IPS DF 6.9 (cell line): ENCODE measurements at regions not wholly inside any gene's neighbourhood (a gene's known extent, or its start where the extent isn't known, plus 50 kb on each side); places are given as distances from the start of the nearest gene placed in this dataset.

ENCODE experiments used
- DNase-seq: peaks from one replicate; pipeline ENCODE4 v3.0.0-alpha.2; 2013; ENCODE audit warnings: low read depth, low spot score
- H3K27ac ChIP-seq: one replicate; pipeline ENCODE4 v1.5.1; 2013; ENCODE audit warnings: low read length, control low read depth
- H3K27me3 ChIP-seq: 2 replicates; pipeline ENCODE4 v1.6.1; 2013; ENCODE audit warnings: mild to moderate bottlenecking, low read length; ENCODE audit not compliant: control insufficient read depth, insufficient read depth
- H3K36me3 ChIP-seq: 2 replicates; pipeline ENCODE4 v1.6.1; 2013; ENCODE audit warnings: low read length; ENCODE audit not compliant: control insufficient read depth, insufficient read depth
- H3K4me1 ChIP-seq: 2 replicates; pipeline ENCODE4 v1.6.1; 2013; ENCODE audit warnings: low read length; ENCODE audit not compliant: control insufficient read depth, insufficient read depth
- H3K4me3 ChIP-seq: 2 replicates; pipeline ENCODE4 v1.5.1; 2013; ENCODE audit warnings: mild to moderate bottlenecking, low read length
- H3K9me3 ChIP-seq: 2 replicates; pipeline ENCODE4 v1.6.1; 2013; ENCODE audit warnings: low read length, inconsistent platforms; ENCODE audit not compliant: control insufficient read depth, insufficient read depth
- WGBS: extraction: QIAGEN DNeasy Blood & Tissue Kit; methylation state at CpG from one replicate; pipeline ENCODE4 v1.1.7; 2013; ENCODE audit warnings: mixed read lengths, missing lambda C conversion rate; ENCODE audit not compliant: insufficient read length, insufficient coverage; 5-methylcytosine and 5-hydroxymethylcytosine counted together

DNA sequence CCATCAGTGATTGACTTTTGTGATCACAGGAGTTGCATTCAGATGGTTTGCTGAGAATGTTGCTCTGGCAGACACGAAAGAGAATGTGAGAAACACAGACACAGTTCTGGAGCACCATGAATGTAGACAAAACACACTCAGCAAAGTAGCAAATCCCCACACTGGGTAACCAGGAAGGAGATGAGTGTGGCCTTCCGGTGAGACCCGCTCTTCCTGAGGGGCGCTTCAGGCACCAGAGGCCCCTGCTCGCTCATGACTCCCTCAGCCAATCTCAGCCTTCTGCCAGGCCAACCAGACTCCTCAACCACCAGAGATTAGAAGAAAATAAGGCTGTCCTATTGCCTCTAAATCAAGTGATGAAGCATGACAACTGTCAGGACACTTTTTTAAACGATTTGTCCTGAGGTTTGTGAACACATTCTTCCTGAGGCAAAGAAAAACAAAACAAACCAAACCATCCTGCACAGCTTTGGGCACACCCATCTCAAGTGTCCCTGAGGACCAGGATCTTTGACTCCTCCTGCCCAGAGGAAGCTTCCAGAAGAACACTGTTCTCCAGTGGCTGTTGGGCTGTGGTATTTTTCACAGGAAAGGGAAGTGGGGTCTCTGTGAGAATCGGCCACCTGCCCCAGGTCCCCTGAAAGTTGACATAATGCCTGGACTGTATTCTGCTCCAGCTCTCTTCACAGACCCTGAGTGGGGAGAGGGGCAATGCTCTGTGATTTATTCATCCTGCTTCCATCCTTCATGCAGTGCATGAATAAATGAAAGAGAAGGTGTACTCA, 152.8 kb downstream of the BCL11A start:
- Histone ChIP-seq H3K4me1 (no peaks in the 10 kb centered on the region), H3K4me3 (no peak overlapping the region), H3K27me3 (no peaks in the 10 kb centered on the region; the same call in 1 of the 2 replicates), H3K36me3 (no peaks in the 10 kb centered on the region), H3K27ac (no peak overlapping the region), H3K9me3 (no peaks in the 10 kb centered on the region)
- WGBS = no CpG with 5 or more reads among the region's 7 CpGs
- no peak for DNase-seq

- no CpG with 5 or more reads among the region's 2 CpGs for WGBS
- Histone ChIP-seq H3K9me3 (no peaks in the 10 kb centered on the region), H3K27ac (no peak overlapping the region), H3K36me3 (no peaks in the 10 kb centered on the region), H3K27me3 (no peaks in the 10 kb centered on the region), H3K4me3 (no peak overlapping the region), H3K4me1 (no peaks in the 10 kb centered on the region)
- DNase-seq = no peak
Measured at GRCh38 chr2:60394463-60394862, 159.0 kb downstream of the BCL11A start.

GRCh38 chr2:60391649-60392375, 161.6 kb downstream of the BCL11A start:
- WGBS = no CpG with 5 or more reads among the region's 7 CpGs
- Histone ChIP-seq H3K27me3 (no peaks in the 10 kb centered on the region), H3K4me3 (no peak overlapping the region), H3K4me1 (no peaks in the 10 kb centered on the region), H3K36me3 (no peaks in the 10 kb centered on the region), H3K27ac (no peak overlapping the region), H3K9me3 (no peaks in the 10 kb centered on the region)
- no peak for DNase-seq

DNA sequence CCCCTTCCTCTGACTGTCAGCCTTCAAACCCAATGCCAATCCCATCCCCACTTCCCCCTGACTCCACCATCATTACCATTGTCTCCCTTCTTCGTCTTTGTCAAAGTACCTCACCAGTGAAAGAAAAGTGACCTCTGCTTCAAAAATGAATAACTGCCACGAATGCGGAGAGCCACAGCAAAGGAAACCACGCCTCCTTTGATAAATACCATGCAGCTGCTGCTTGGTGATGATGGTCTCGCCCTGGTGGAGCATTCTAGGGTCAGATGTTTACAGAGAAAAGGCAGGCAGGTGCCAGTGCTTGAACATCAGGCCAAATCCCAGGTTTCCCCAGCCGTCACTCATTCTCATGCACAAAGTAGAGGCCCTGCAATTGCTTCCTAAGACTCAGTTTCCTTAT, 162.2 kb downstream of the BCL11A start:
- Histone ChIP-seq H3K27me3 (no peaks in the 10 kb centered on the region), H3K27ac (no peak overlapping the region), H3K4me3 (no peak overlapping the region), H3K4me1 (no peaks in the 10 kb centered on the region), H3K9me3 (no peaks in the 10 kb centered on the region), H3K36me3 (no peaks in the 10 kb centered on the region)
- no peak for DNase-seq
- no CpG with 5 or more reads among the region's 6 CpGs for WGBS

- Histone ChIP-seq H3K9me3 (no peaks in the 10 kb centered on the region), H3K27ac (no peak overlapping the region), H3K27me3 (no peaks in the 10 kb centered on the region), H3K4me1 (peaks cover 4% of the 10 kb centered on the region), H3K4me3 (no peak overlapping the region), H3K36me3 (no peaks in the 10 kb centered on the region)
- DNase-seq = no peak
- whole genome bisulfite sequencing = no CpG with 5 or more reads among the region's 2 CpGs
Measured at GRCh38 chr2:60386436-60386835, 167.0 kb downstream of the BCL11A start.

- no CpG with 5 or more reads among the region's 5 CpGs for WGBS
- DNase-seq = no peak
Measured at GRCh38 chr2:60385648-60386047, 167.8 kb downstream of the BCL11A start.

GRCh38 chr2:60383401-60384143, 169.9 kb downstream of the BCL11A start:
- no peaks in the 10 kb centered on the region for H3K9me3 ChIP-seq
- H3K4me3 ChIP-seq = no peak overlapping the region
- DNase-seq = no peak
- WGBS = no CpG with 5 or more reads among the region's 6 CpGs
- no peaks in the 10 kb centered on the region for H3K36me3 ChIP-seq
- H3K27me3 ChIP-seq = no peaks in the 10 kb centered on the region
- no peak overlapping the region for H3K27ac ChIP-seq
- H3K4me1 ChIP-seq = peaks cover 4% of the 10 kb centered on the region

More at GRCh38 chr2:60385648-60386047, 167.8 kb downstream of the BCL11A start:
- Histone ChIP-seq H3K9me3 (no peaks in the 10 kb centered on the region), H3K4me1 (peaks cover 4% of the 10 kb centered on the region), H3K27me3 (no peaks in the 10 kb centered on the region), H3K36me3 (no peaks in the 10 kb centered on the region), H3K4me3 (no peak overlapping the region), H3K27ac (no peak overlapping the region)

GRCh38 chr2:60380411-60380810, 173.0 kb downstream of the BCL11A start:
- no peaks in the 10 kb centered on the region for H3K36me3 ChIP-seq
- whole genome bisulfite sequencing = no CpG with 5 or more reads among the region's 2 CpGs
- H3K27ac ChIP-seq = no peak overlapping the region
- no peaks in the 10 kb centered on the region for H3K9me3 ChIP-seq
- DNase-seq = no peak
- peaks cover 4% of the 10 kb centered on the region for H3K4me1 ChIP-seq
- no peak overlapping the region for H3K4me3 ChIP-seq
- no peaks in the 10 kb centered on the region for H3K27me3 ChIP-seq

DNA sequence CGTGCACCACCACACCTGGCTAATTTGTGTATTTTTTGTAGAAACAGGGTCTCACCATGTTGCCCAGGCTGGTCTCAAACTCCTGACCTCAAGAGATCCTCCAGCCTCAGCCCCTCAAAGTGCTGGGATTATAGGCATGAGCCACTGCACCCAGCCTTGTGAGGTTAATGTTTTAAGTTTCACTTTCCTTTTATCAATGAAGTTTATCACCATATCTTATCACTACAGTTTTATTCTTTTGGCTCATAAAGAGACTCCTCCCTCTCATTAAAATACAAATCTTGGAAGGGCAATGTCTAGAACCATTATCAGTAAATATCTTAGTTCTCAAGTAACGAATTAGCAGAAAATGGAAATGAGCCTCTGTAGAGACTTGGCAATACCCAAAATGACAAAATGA, 173.8 kb downstream of the BCL11A start:
- Histone ChIP-seq H3K4me1 (peaks cover 6% of the 10 kb centered on the region), H3K27ac (no peak overlapping the region), H3K9me3 (no peaks in the 10 kb centered on the region), H3K36me3 (no peaks in the 10 kb centered on the region), H3K4me3 (no peak overlapping the region), H3K27me3 (no peaks in the 10 kb centered on the region)
- no peak for DNase-seq
- WGBS = no CpG with 5 or more reads among the region's 2 CpGs

- Histone ChIP-seq H3K9me3 (no peaks in the 10 kb centered on the region), H3K27me3 (no peaks in the 10 kb centered on the region), H3K36me3 (no peaks in the 10 kb centered on the region), H3K27ac (no peak overlapping the region), H3K4me1 (peaks cover 6% of the 10 kb centered on the region), H3K4me3 (no peak overlapping the region)
- no peak for DNase-seq
- no CpG with 5 or more reads among the region's 7 CpGs for WGBS
Measured at GRCh38 chr2:60379216-60379615, 174.2 kb downstream of the BCL11A start.
